ENCODE measurements at regions not wholly inside any gene's neighbourhood (a gene's known extent, or its start where the extent isn't known, plus 50 kb on each side); places are given as distances from the start of the nearest gene placed in this dataset.

GRCh38 chr18:71831039-71831438, 713.1 kb downstream of the CBLN2 start:
- no peak overlapping the region for H2AFZ ChIP-seq (ENCODE audit: low read depth, low read length)
- H3K27ac ChIP-seq (ENCODE audit: low read length) = no peak overlapping the region
- no peaks in the 10 kb centered on the region for H3K27me3 ChIP-seq (ENCODE audit: insufficient read depth, low read length, poor library complexity)
- ATAC-seq (ENCODE audit: insufficient read depth, low read depth) (no peak), DNase-seq (no peak)
- no peak overlapping the region for H3K4me2 ChIP-seq (ENCODE audit: insufficient read depth, low read length)
- TF ChIP-seq EZH2 (IDR thresholded peaks at IDR 0.05; ENCODE audit: borderline replicate concordance, low read depth, low read length, severe bottlenecking) = no peak
- TF ChIP-seq, protein P1, sequence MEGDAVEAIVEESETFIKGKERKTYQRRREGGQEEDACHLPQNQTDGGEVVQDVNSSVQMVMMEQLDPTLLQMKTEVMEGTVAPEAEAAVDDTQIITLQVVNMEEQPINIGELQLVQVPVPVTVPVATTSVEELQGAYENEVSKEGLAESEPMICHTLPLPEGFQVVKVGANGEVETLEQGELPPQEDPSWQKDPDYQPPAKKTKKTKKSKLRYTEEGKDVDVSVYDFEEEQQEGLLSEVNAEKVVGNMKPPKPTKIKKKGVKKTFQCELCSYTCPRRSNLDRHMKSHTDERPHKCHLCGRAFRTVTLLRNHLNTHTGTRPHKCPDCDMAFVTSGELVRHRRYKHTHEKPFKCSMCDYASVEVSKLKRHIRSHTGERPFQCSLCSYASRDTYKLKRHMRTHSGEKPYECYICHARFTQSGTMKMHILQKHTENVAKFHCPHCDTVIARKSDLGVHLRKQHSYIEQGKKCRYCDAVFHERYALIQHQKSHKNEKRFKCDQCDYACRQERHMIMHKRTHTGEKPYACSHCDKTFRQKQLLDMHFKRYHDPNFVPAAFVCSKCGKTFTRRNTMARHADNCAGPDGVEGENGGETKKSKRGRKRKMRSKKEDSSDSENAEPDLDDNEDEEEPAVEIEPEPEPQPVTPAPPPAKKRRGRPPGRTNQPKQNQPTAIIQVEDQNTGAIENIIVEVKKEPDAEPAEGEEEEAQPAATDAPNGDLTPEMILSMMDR (IDR thresholded peaks at IDR 0.05; ENCODE audit: borderline replicate concordance, extremely low read depth, low read length, poor library complexity, severe bottlenecking) = no peak
- H3K9me3 ChIP-seq (ENCODE audit: insufficient read depth, low read length, severe bottlenecking) = no peaks in the 10 kb centered on the region
- H3K9ac ChIP-seq (ENCODE audit: low read depth, low read length) = no peak overlapping the region
- H4K20me1 ChIP-seq (ENCODE audit: insufficient read depth, low read length) = no peaks in the 10 kb centered on the region
- no peak overlapping the region for H3K4me3 ChIP-seq (ENCODE audit: low read depth in 1 of 2, low read length in 2 of 2)
- H3K4me1 ChIP-seq (ENCODE audit: insufficient read depth, low read length) = no peaks in the 10 kb centered on the region
- H3K79me2 ChIP-seq (ENCODE audit: insufficient read depth, low read length) = no peaks in the 10 kb centered on the region
- no peaks in the 10 kb centered on the region for H3K36me3 ChIP-seq (ENCODE audit: insufficient read depth, low read length)

DNA sequence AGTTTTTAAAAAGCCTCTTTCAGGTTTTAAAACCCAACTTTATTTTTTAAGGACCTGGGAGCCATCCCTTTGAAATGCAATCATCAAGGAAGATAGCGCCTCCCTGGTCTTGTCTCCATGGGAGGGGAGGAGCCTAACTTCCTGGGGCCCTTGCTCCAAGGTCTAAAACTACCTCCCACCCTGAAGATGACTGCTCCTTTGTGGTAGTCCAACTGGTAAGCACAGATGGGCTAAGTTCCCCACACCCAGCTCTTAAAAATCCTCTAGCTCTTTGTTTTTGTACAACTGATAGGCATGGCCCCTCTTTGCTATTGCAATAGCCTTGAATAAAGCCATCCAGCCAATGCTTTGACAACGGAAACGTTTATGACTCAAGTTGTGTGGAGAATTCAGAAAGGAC, 716.8 kb downstream of the CBLN2 start:
- Histone ChIP-seq H3K9me3 (ENCODE audit: insufficient read depth, low read length, severe bottlenecking) (no peaks in the 10 kb centered on the region), H3K79me2 (ENCODE audit: insufficient read depth, low read length) (no peaks in the 10 kb centered on the region)

DNA sequence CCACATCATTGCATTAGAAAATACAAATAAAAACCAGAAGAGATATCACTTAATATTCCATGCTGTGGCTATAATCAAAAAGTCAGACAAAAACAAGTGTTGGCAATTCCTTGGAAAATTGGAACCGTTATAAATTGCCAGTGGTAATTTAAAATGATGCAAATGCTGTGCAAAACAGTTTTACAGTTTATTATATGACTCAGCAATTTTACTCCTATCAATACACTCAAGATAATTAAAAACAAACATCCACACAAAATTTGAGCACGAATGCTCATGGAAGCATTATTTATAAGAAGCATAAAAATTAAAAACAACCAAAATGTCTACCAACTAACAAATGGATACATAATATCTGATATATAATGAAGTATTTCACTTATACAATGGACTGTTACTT, 728.8 kb downstream of the CBLN2 start:
- DNase-seq = no peak
- no peak overlapping the region for H3K27ac ChIP-seq (ENCODE audit: low read length)
- no peak overlapping the region for H3K4me3 ChIP-seq (ENCODE audit: low read depth in 1 of 2, low read length in 2 of 2)
- no peak for TF ChIP-seq EZH2 (IDR thresholded peaks at IDR 0.05; ENCODE audit: borderline replicate concordance, low read depth, low read length, severe bottlenecking)
- TF ChIP-seq, protein P1 (IDR thresholded peaks at IDR 0.05; ENCODE audit: borderline replicate concordance, extremely low read depth, low read length, poor library complexity, severe bottlenecking) = no peak
- H2AFZ ChIP-seq (ENCODE audit: low read depth, low read length) = no peak overlapping the region
- H3K9ac ChIP-seq (ENCODE audit: low read depth, low read length) = no peak overlapping the region
- no peaks in the 10 kb centered on the region for H3K36me3 ChIP-seq (ENCODE audit: insufficient read depth, low read length)
- H3K79me2 ChIP-seq (ENCODE audit: insufficient read depth, low read length) = no peaks in the 10 kb centered on the region
- no peak overlapping the region for H3K4me2 ChIP-seq (ENCODE audit: insufficient read depth, low read length)
- no peaks in the 10 kb centered on the region for H3K4me1 ChIP-seq (ENCODE audit: insufficient read depth, low read length)
- no peaks in the 10 kb centered on the region for H3K9me3 ChIP-seq (ENCODE audit: insufficient read depth, low read length, severe bottlenecking)
- H4K20me1 ChIP-seq (ENCODE audit: insufficient read depth, low read length) = no peaks in the 10 kb centered on the region
- no peaks in the 10 kb centered on the region for H3K27me3 ChIP-seq (ENCODE audit: insufficient read depth, low read length, poor library complexity)
- ATAC-seq (ENCODE audit: insufficient read depth, low read depth) = no peak

More for the DNA sequence above, 716.8 kb downstream of the CBLN2 start:
- Histone ChIP-seq H3K27me3 (ENCODE audit: insufficient read depth, low read length, poor library complexity) (no peaks in the 10 kb centered on the region), H3K27ac (ENCODE audit: low read length) (no peak overlapping the region), H3K9ac (ENCODE audit: low read depth, low read length) (no peak overlapping the region), H3K36me3 (ENCODE audit: insufficient read depth, low read length) (no peaks in the 10 kb centered on the region), H3K4me2 (ENCODE audit: insufficient read depth, low read length) (no peak overlapping the region), H4K20me1 (ENCODE audit: insufficient read depth, low read length) (no peaks in the 10 kb centered on the region), H2AFZ (ENCODE audit: low read depth, low read length) (no peak overlapping the region), H3K4me3 (ENCODE audit: low read depth in 1 of 2, low read length in 2 of 2) (no peak overlapping the region), H3K4me1 (ENCODE audit: insufficient read depth, low read length) (no peaks in the 10 kb centered on the region)
- ATAC-seq (ENCODE audit: insufficient read depth, low read depth) (no peak), DNase-seq (no peak)
- TF ChIP-seq EZH2 (IDR thresholded peaks at IDR 0.05; ENCODE audit: borderline replicate concordance, low read depth, low read length, severe bottlenecking) = no peak
- TF ChIP-seq, protein P1 (IDR thresholded peaks at IDR 0.05; ENCODE audit: borderline replicate concordance, extremely low read depth, low read length, poor library complexity, severe bottlenecking) = no peak

- H4K20me1 ChIP-seq (ENCODE audit: insufficient read depth, low read length) = no peaks in the 10 kb centered on the region
- no peak for DNase-seq
- no peak overlapping the region for H2AFZ ChIP-seq (ENCODE audit: low read depth, low read length)
- no peaks in the 10 kb centered on the region for H3K9me3 ChIP-seq (ENCODE audit: insufficient read depth, low read length, severe bottlenecking)
- H3K27ac ChIP-seq (ENCODE audit: low read length) = no peak overlapping the region
- H3K4me3 ChIP-seq (ENCODE audit: low read depth in 1 of 2, low read length in 2 of 2) = no peak overlapping the region
- no peak for TF ChIP-seq EZH2 (IDR thresholded peaks at IDR 0.05; ENCODE audit: borderline replicate concordance, low read depth, low read length, severe bottlenecking)
- TF ChIP-seq, protein P1 (IDR thresholded peaks at IDR 0.05; ENCODE audit: borderline replicate concordance, extremely low read depth, low read length, poor library complexity, severe bottlenecking) = no peak
- no peaks in the 10 kb centered on the region for H3K4me1 ChIP-seq (ENCODE audit: insufficient read depth, low read length)
- no peak overlapping the region for H3K9ac ChIP-seq (ENCODE audit: low read depth, low read length)
- H3K79me2 ChIP-seq (ENCODE audit: insufficient read depth, low read length) = no peaks in the 10 kb centered on the region
- ATAC-seq (ENCODE audit: insufficient read depth, low read depth) = no peak
- H3K27me3 ChIP-seq (ENCODE audit: insufficient read depth, low read length, poor library complexity) = no peaks in the 10 kb centered on the region
- no peaks in the 10 kb centered on the region for H3K36me3 ChIP-seq (ENCODE audit: insufficient read depth, low read length)
- H3K4me2 ChIP-seq (ENCODE audit: insufficient read depth, low read length) = no peak overlapping the region
Measured at GRCh38 chr18:71809711-71810110, 734.4 kb downstream of the CBLN2 start.
